ENCODE measurements at regions not wholly inside any gene's neighbourhood (a gene's known extent, or its start where the extent isn't known, plus 50 kb on each side); places are given as distances from the start of the nearest gene placed in this dataset.
"Not testable (repeated sequence)": the region's sequence is repeated elsewhere in the genome, so short reads cannot be mapped to it uniquely, and the experiment has no call there.

- H3K9me3 ChIP-seq (ENCODE audit: control insufficient read depth, low read length), result peaks cover 13% of the 10 kb centered on the region
- peaks cover 34% of the 10 kb centered on the region for H3K4me1 ChIP-seq (ENCODE audit: control insufficient read depth, insufficient read depth, low read length)
- H3K27me3 ChIP-seq (replicated peaks; ENCODE audit: control insufficient read depth, insufficient read depth, low read length), result no peaks in the 10 kb centered on the region
- no peak for DNase-seq (ENCODE audit: low read depth)
- H3K4me3 ChIP-seq (ENCODE audit: low read length), result no peak overlapping the region
- H3K9ac ChIP-seq (ENCODE audit: low read length), result peak overlapping the region; percentile 59
- H3K36me3 ChIP-seq (ENCODE audit: control insufficient read depth, insufficient read depth, low read length, severe bottlenecking), result no peaks in the 10 kb centered on the region
These were observed 110.6 kb downstream of the METRNL start for GRCh38 chr17:83190004-83190385.

GRCh38 chr17:83190601-83191387, 111.4 kb downstream of the METRNL start:
- Histone ChIP-seq H3K4me3 (ENCODE audit: low read length) (no peak overlapping the region), H3K9ac (ENCODE audit: low read length) (no peak overlapping the region), H3K4me1 (ENCODE audit: control insufficient read depth, insufficient read depth, low read length) (peaks cover 42% of the 10 kb centered on the region), H3K27me3 (replicated peaks; ENCODE audit: control insufficient read depth, insufficient read depth, low read length) (no peaks in the 10 kb centered on the region), H3K9me3 (ENCODE audit: control insufficient read depth, low read length) (peaks cover 13% of the 10 kb centered on the region), H3K36me3 (ENCODE audit: control insufficient read depth, insufficient read depth, low read length, severe bottlenecking) (no peaks in the 10 kb centered on the region)
- DNase-seq (ENCODE audit: low read depth), result no peak

- Histone ChIP-seq H3K4me3 (ENCODE audit: low read length) (no peak overlapping the region), H3K9me3 (ENCODE audit: control insufficient read depth, low read length) (peaks cover 13% of the 10 kb centered on the region), H3K9ac (ENCODE audit: low read length) (no peak overlapping the region), H3K27me3 (replicated peaks; ENCODE audit: control insufficient read depth, insufficient read depth, low read length) (no peaks in the 10 kb centered on the region), H3K4me1 (ENCODE audit: control insufficient read depth, insufficient read depth, low read length) (peaks cover 49% of the 10 kb centered on the region), H3K36me3 (ENCODE audit: control insufficient read depth, insufficient read depth, low read length, severe bottlenecking) (no peaks in the 10 kb centered on the region)
- DNase-seq (ENCODE audit: low read depth), result no peak
These were observed 112.2 kb downstream of the METRNL start for GRCh38 chr17:83191388-83192160.

GRCh38 chr17:83192161-83192788, 112.9 kb downstream of the METRNL start:
- peak; percentile 55 for DNase-seq (ENCODE audit: low read depth)
- Histone ChIP-seq H3K27me3 (replicated peaks; ENCODE audit: control insufficient read depth, insufficient read depth, low read length) (no peaks in the 10 kb centered on the region), H3K4me1 (ENCODE audit: control insufficient read depth, insufficient read depth, low read length) (peaks cover 50% of the 10 kb centered on the region), H3K9ac (ENCODE audit: low read length) (peak overlapping the region; percentile 52), H3K9me3 (ENCODE audit: control insufficient read depth, low read length) (peaks cover 13% of the 10 kb centered on the region), H3K4me3 (ENCODE audit: low read length) (no peak overlapping the region), H3K36me3 (ENCODE audit: control insufficient read depth, insufficient read depth, low read length, severe bottlenecking) (no peaks in the 10 kb centered on the region)

DNA sequence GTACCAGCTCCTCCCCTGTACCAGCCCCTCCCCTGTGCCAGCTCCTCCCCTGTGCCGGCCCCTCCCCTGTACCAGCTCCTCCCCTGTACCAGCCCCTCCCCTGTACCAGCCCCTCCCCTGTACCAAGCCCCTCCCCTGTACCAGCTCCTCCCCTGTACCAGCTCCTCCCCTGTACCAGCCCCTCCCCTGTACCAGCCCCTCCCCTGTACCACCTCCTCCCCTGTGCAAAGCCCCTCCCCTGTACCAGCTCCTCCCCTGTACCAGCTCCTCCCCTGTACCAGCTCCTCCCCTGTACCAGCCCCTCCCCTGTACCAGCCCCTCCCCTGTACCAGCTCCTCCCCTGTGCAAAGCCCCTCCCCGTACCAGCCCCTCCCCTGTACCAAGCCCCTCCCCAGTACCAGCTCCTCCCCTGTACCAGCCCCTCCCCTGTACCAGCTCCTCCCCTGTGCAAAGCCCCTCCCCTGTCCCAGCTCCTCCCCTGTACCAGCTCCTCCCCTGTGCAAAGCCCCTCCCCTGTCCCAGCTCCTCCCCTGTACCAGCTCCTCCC, 113.5 kb downstream of the METRNL start:
- H3K36me3 ChIP-seq (ENCODE audit: control insufficient read depth, insufficient read depth, low read length, severe bottlenecking); H3K27me3 ChIP-seq (replicated peaks; ENCODE audit: control insufficient read depth, insufficient read depth, low read length); H3K4me3 ChIP-seq (ENCODE audit: low read length); H3K9ac ChIP-seq (ENCODE audit: low read length); DNase-seq (ENCODE audit: low read depth): not testable (repeated sequence)
- H3K9me3 ChIP-seq (ENCODE audit: control insufficient read depth, low read length), result peaks cover 11% of the 10 kb centered on the region
- peaks cover 50% of the 10 kb centered on the region for H3K4me1 ChIP-seq (ENCODE audit: control insufficient read depth, insufficient read depth, low read length)

DNA sequence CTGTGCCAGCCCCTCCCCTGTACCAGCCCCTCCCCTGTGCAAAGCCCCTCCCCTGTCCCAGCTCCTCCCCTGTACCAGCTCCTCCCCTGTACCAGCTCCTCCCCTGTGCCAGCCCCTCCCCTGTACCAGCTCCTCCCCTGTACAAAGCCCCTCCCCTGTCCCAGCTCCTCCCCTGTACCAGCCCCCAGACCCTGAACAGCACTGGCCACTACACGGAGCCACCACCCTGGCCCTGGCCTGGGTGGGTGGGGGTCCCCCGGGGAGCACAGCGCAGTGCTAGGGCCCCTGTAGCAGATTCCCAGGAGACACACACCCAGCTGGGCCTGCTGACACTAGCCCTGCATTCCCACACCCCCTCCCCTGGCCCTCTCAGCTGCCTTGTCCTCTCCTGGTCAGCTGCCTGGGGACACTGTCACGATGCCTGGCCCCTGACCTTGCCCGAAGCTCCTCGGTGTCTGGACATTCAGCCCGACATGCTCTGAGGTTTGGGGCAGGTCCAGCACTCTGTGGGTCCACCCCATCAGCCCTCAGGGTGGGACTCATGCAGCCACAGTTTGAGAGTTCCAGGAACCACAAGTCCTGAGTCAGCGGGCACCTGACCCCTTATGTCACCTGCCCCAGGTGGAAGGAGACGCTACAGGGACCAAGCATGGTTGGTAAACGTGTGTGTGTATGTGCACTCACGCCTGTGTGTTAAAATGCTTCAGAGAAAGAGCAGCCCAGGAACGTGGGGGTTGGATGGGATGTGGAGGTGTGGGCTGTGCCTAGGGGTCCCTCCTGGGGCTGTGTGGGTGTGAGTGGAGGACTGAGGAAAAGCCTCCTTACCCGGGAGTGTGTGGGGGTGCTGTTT, 114.2 kb downstream of the METRNL start:
- Histone ChIP-seq H3K9me3 (ENCODE audit: control insufficient read depth, low read length) (peaks cover 4% of the 10 kb centered on the region), H3K36me3 (ENCODE audit: control insufficient read depth, insufficient read depth, low read length, severe bottlenecking) (no peaks in the 10 kb centered on the region), H3K27me3 (replicated peaks; ENCODE audit: control insufficient read depth, insufficient read depth, low read length) (no peaks in the 10 kb centered on the region), H3K9ac (ENCODE audit: low read length) (peak overlapping the region; percentile 35), H3K4me1 (ENCODE audit: control insufficient read depth, insufficient read depth, low read length) (peaks cover 50% of the 10 kb centered on the region), H3K4me3 (ENCODE audit: low read length) (no peak overlapping the region)
- no peak for DNase-seq (ENCODE audit: low read depth)

GRCh38 chr17:83194186-83194561, 114.8 kb downstream of the METRNL start:
- no peak for DNase-seq (ENCODE audit: low read depth)
- Histone ChIP-seq H3K36me3 (ENCODE audit: control insufficient read depth, insufficient read depth, low read length, severe bottlenecking) (no peaks in the 10 kb centered on the region), H3K9ac (ENCODE audit: low read length) (peak overlapping the region; percentile 35), H3K9me3 (ENCODE audit: control insufficient read depth, low read length) (no peaks in the 10 kb centered on the region), H3K4me3 (ENCODE audit: low read length) (no peak overlapping the region), H3K4me1 (ENCODE audit: control insufficient read depth, insufficient read depth, low read length) (peaks cover 50% of the 10 kb centered on the region), H3K27me3 (replicated peaks; ENCODE audit: control insufficient read depth, insufficient read depth, low read length) (no peaks in the 10 kb centered on the region)

DNA sequence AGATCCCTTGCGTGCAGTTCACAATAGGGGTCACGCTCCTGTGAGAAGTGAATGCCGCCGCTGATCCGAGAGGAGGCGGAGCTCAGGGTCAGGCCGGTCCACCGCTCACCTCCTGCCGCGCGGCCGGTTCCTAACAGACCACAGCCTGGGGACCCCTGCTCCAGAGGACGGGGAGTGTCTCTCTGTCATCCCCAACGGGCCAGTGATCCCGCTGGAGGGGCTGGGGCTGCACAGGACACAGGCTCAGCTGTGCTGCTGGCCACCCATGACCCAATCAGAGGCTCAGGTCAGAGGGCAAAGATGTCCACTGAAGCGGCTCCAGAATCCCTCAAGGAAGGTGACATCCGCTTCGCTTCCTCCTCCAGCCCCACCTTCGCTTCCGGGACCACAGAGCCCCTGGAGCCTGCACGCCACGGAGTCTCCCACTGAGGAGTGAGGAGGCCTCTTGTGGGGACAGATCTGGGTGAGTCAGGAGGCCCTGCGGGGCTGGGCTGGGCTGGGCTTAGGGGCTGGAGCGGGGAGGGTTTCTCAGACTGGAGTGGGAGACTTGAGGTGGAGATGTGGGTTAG, 115.4 kb downstream of the METRNL start:
- Histone ChIP-seq H3K36me3 (ENCODE audit: control insufficient read depth, insufficient read depth, low read length, severe bottlenecking) (no peaks in the 10 kb centered on the region), H3K4me1 (ENCODE audit: control insufficient read depth, insufficient read depth, low read length) (peaks cover 49% of the 10 kb centered on the region)
- peak; percentile 43 for DNase-seq (ENCODE audit: low read depth)

GRCh38 chr17:83195330-83196023, 116.1 kb downstream of the METRNL start:
- peak; percentile 70 for DNase-seq (ENCODE audit: low read depth)
- Histone ChIP-seq H3K9me3 (ENCODE audit: control insufficient read depth, low read length) (no peaks in the 10 kb centered on the region), H3K36me3 (ENCODE audit: control insufficient read depth, insufficient read depth, low read length, severe bottlenecking) (no peaks in the 10 kb centered on the region), H3K9ac (ENCODE audit: low read length) (peak overlapping the region; percentile 79), H3K4me3 (ENCODE audit: low read length) (peak overlapping the region; percentile 64), H3K4me1 (ENCODE audit: control insufficient read depth, insufficient read depth, low read length) (peaks cover 48% of the 10 kb centered on the region), H3K27me3 (replicated peaks; ENCODE audit: control insufficient read depth, insufficient read depth, low read length) (no peaks in the 10 kb centered on the region)

More for the DNA sequence above, 115.4 kb downstream of the METRNL start:
- Histone ChIP-seq H3K27me3 (replicated peaks; ENCODE audit: control insufficient read depth, insufficient read depth, low read length) (no peaks in the 10 kb centered on the region), H3K9me3 (ENCODE audit: control insufficient read depth, low read length) (no peaks in the 10 kb centered on the region), H3K4me3 (ENCODE audit: low read length) (peak overlapping the region; percentile 64), H3K9ac (ENCODE audit: low read length) (peak overlapping the region; percentile 79)

DNA sequence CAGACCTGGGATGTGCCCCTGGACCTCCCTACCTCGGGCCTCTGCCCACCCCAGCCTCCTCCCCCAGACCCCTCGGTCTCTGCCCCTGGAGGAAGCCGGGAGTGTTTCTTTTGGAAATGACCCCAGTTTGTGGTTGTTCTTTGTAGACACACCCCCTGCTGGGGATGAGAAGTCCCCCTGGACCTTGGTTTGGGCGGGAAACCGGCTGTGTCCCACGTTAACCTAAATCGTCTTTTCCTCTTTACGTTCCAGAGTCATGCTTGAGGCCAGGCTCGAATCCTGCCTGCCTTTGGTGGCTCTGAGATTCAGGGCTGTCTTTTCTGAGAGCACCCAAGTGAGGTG, 116.6 kb downstream of the METRNL start:
- Histone ChIP-seq H3K36me3 (ENCODE audit: control insufficient read depth, insufficient read depth, low read length, severe bottlenecking) (no peaks in the 10 kb centered on the region), H3K4me1 (ENCODE audit: control insufficient read depth, insufficient read depth, low read length) (peaks cover 51% of the 10 kb centered on the region), H3K27me3 (replicated peaks; ENCODE audit: control insufficient read depth, insufficient read depth, low read length) (no peaks in the 10 kb centered on the region), H3K4me3 (ENCODE audit: low read length) (peak overlapping the region; percentile 64), H3K9me3 (ENCODE audit: control insufficient read depth, low read length) (no peaks in the 10 kb centered on the region), H3K9ac (ENCODE audit: low read length) (peak overlapping the region; percentile 79)
- DNase-seq (ENCODE audit: low read depth), result peak; percentile 70
